ENCODE measurements at regions not wholly inside any gene's neighbourhood (a gene's known extent, or its start where the extent isn't known, plus 50 kb on each side); places are given as distances from the start of the nearest gene placed in this dataset.

GRCh38 chr7:53311205-53311604 is 275.8 kb downstream of the POM121L12 start:
- in situ Hi-C loops (cut with MboI; ENCODE audit: low sequenced_read_pairs, unreplicated experiment) = no loop called here
- no peak for TF ChIP-seq CTCF (IDR thresholded peaks at IDR 0.05; ENCODE audit: borderline replicate concordance, control extremely low read depth, extremely low read depth, insufficient read depth, missing control alignments)
- no peak for DNase-seq (ENCODE audit: low spot score)

- DNase-seq (ENCODE audit: low spot score) = no peak
- in situ Hi-C loops (cut with MboI; ENCODE audit: low sequenced_read_pairs, unreplicated experiment) = no loop called here
- TF ChIP-seq CTCF (IDR thresholded peaks at IDR 0.05; ENCODE audit: borderline replicate concordance, control extremely low read depth, extremely low read depth, insufficient read depth, missing control alignments) = no peak
Observed at GRCh38 chr7:53315981-53316380, 280.5 kb downstream of the POM121L12 start.

GRCh38 chr7:53318566-53318965 is 283.1 kb downstream of the POM121L12 start:
- TF ChIP-seq CTCF (IDR thresholded peaks at IDR 0.05; ENCODE audit: borderline replicate concordance, control extremely low read depth, extremely low read depth, insufficient read depth, missing control alignments) = no peak
- in situ Hi-C loops (cut with MboI; ENCODE audit: low sequenced_read_pairs, unreplicated experiment) = no loop called here
- no peak for DNase-seq (ENCODE audit: low spot score)

DNA sequence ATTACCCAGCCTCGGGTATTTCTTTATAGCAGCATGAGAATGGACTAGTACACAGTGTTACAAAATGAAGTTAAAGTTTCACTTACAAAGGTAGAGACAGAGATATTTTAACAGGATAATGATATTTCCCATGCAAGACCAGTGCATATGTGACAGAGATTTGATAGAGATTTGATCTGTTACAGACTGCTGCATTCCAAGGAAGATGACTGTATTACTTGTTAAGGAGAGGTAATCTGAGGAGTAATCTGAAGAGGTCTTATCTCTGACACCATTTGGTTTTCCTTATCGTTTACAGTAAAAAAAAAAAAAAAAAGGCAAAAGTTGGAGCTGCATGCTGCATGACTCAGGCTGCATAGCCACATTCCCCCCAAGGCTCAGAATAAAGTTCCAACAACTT is 289.6 kb downstream of the POM121L12 start:
- no peak for DNase-seq (ENCODE audit: low spot score)
- in situ Hi-C loops (cut with MboI; ENCODE audit: low sequenced_read_pairs, unreplicated experiment) = no loop called here
- TF ChIP-seq CTCF (IDR thresholded peaks at IDR 0.05; ENCODE audit: borderline replicate concordance, control extremely low read depth, extremely low read depth, insufficient read depth, missing control alignments) = no peak

DNA sequence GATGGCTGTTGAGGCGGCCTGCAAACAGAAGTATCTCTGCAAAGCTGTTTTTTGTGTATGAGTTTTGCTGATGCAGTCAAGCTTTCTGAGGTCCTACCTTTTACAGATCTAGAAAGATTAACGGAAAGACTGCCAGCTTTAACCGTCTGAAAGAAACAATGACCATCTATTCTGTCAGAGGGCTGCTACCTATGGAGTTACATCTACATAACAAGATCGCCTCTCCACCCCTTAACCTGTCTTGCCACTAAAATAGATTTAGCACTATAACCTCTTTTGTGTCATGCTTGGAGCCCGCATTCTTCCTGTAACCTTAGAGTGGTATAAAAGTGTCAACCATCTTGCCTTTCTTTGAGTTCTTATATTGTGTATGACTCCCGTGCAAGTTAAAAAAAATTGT is 291.2 kb downstream of the POM121L12 start:
- DNase-seq (ENCODE audit: low spot score) = no peak
- in situ Hi-C loops (cut with MboI; ENCODE audit: low sequenced_read_pairs, unreplicated experiment) = no loop called here
- TF ChIP-seq CTCF (IDR thresholded peaks at IDR 0.05; ENCODE audit: borderline replicate concordance, control extremely low read depth, extremely low read depth, insufficient read depth, missing control alignments) = no peak

GRCh38 chr7:53336105-53336668 is 300.8 kb downstream of the POM121L12 start:
- in situ Hi-C loops (cut with MboI; ENCODE audit: low sequenced_read_pairs, unreplicated experiment) = no loop called here
- no peak for TF ChIP-seq CTCF (IDR thresholded peaks at IDR 0.05; ENCODE audit: borderline replicate concordance, control extremely low read depth, extremely low read depth, insufficient read depth, missing control alignments)
- no peak for DNase-seq (ENCODE audit: low spot score)

DNA sequence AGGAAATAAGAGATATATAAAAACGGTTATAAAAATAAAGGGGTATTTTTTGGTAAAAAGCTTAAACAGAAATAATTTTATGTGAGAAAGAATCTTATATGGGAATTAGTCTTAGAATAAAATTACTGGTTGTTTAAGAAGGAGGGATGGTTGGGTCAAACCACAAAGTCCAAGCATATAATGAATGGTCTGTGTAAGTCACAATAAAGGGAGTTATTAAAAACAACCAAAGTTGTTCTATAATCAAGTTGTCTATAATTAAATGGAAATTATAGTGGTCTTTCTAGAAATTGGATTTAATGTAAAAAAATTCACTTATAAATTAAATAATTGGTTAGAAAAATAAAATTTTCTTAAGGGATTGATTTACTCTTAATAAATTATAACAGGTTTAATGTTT is 304.8 kb downstream of the POM121L12 start:
- DNase-seq (ENCODE audit: low spot score) = no peak
- in situ Hi-C loops (cut with MboI; ENCODE audit: low sequenced_read_pairs, unreplicated experiment) = no loop called here
- TF ChIP-seq CTCF (IDR thresholded peaks at IDR 0.05; ENCODE audit: borderline replicate concordance, control extremely low read depth, extremely low read depth, insufficient read depth, missing control alignments) = no peak

Measured in GM13976 (cell line).